Dedifferentiated amniotic fluid mesenchymal stem cell (primary cell): ENCODE measurements at regions not wholly inside any gene's neighbourhood (a gene's known extent, or its start where the extent isn't known, plus 50 kb on each side); places are given as distances from the start of the nearest gene placed in this dataset.

Experiments used
- DNase-seq: peaks from one replicate; pipeline ENCODE4 v3.0.0-alpha.2; 2016; ENCODE audit errors: extremely low spot score

- no peak for DNase-seq
Observed at GRCh38 chr1:200354243-200354642, 55.6 kb downstream of the ZNF281 start.

DNA sequence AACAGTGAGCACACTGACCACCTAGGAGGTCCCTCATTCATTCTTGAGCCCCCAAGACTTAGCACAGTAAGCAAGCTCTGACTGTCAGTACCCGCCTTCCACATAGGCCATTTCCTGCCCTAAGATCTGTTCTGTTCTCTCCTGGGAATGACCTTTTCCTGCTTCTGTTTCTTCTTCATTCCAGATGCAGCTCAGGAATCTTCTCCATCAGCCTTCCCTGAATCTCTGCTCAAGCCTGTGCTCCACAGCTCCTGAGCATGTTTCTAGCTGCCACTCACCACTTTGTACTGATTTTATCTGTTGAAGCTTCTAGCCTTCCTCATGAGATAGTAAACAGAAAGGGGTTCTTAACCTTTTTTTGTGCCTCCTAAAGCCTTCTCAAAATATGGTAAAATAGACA is 56.6 kb downstream of the ZNF281 start:
- no peak for DNase-seq

DNA sequence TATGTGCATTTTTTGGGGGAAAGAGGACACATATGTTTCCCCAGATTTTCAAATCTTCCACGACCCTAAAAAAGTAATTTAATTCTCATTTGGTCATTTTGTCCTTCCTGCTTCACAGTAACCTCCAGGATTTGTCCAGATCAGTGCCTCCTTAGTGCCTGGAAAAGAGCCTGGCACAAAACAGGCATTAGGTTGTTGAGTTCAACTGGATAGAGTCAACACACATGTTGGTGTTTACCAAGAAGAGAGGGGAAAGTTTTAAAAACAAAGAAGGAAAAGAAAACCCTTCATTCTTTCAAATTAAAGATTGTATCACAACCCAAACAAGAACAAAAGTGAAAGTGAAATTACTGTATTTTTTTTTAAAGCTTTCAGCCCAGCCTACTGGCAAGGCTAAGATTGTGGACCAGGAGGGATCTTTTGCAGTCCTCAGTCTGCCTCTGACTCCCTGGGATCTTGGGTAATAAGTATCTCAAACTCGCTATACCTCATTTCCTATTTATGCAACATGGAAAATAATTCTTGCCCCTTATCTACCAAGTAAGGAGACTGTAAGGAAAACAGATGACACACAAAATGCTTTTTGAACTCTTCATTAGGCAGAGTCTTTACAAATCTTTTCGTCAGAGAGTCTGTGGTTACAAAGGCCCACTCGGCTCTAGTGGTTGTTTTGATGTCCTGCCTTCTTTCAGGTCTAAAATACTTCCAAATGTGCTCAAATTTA is 57.8 kb downstream of the ZNF281 start:
- DNase-seq: peak; percentile 86

- no peak for DNase-seq
Observed at GRCh38 chr1:200351425-200351824, 58.4 kb downstream of the ZNF281 start.

- no peak for DNase-seq
Observed at GRCh38 chr1:200346700-200347099, 63.1 kb downstream of the ZNF281 start.

GRCh38 chr1:200345520-200345919 is 64.3 kb downstream of the ZNF281 start:
- no peak for DNase-seq

GRCh38 chr1:200343874-200344273 is 66.0 kb downstream of the ZNF281 start:
- DNase-seq: no peak

DNA sequence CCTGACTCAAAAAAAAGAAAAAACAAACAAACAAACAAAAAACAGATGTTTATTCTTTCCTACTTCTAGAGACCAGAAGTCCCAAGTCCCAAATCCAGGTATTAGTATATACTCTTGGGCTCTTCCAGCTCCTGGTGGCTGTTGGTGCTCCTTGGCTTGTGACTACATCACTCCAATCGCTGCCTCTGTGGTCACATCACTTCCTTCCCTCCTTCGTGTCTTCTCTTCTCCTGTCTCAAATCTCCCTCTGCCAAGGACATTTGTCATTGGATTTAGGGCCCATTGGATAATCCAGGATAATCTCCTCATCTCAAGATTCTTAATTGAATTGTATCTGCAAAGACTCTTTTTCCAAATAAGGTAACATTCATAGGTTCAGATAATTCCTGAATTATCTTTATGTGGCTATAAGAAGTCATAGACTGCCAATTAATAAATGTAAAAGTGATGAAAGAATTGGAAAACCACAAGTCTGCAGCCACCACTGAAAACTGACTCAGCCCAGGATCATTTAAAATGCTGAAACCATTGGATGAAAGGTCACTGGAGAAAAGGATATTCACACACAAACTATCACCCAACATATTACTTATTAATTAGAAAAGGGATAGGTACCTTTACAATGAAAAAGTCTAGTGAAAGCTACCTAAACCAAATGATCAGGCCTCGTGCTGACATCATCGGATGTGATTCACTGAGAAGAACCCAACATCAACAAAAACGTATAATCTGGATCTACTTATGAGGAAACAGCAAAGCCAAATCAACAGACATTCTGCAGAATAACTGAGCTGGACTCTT is 67.1 kb downstream of the ZNF281 start:
- DNase-seq: no peak

GRCh38 chr1:200338451-200338850 is 71.4 kb downstream of the ZNF281 start:
- no peak for DNase-seq

DNA sequence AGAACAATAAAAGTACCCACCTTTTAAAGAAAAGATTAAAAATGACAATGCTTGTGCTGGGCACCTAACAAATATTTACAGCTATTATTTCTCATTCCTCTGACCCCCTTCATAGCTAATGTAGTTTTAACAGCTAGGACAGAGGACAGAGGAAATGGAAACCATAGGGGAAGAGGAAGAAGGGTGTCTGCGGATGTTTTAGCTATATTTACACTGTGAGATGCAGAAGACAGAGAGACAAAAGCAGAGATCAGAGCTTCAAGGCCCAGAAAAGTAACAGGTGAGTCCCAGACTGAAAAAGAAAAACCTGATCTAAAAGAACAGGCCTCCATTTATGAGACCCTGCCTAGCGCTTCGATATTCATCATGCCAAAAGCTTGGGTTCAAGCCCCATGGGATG is 72.0 kb downstream of the ZNF281 start:
- DNase-seq: no peak

- no peak for DNase-seq
Observed at GRCh38 chr1:200337410-200337809, 72.4 kb downstream of the ZNF281 start.

DNA sequence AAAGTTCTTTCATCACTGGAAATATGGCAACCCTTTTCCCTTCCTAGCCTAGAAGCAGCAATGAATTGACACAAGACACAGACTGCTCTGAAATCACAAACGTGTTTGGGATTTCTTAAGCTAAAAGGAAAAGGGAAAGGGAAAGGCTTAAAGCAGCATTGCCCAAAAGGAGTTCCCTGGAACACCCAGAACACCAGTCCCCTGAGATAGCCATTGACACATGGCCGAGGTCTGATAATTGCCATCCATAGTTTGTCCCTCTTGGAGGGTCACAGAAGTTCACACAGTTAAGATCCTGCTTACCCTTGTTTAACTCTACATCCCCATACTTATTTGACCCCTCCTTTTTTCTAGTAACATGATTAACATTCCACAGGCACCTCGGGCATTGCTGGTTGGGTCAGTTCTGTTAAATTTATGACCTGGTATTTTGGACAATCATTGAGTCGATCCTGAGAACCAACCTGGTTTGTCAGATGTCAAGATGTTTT is 72.9 kb downstream of the ZNF281 start:
- no peak for DNase-seq

DNA sequence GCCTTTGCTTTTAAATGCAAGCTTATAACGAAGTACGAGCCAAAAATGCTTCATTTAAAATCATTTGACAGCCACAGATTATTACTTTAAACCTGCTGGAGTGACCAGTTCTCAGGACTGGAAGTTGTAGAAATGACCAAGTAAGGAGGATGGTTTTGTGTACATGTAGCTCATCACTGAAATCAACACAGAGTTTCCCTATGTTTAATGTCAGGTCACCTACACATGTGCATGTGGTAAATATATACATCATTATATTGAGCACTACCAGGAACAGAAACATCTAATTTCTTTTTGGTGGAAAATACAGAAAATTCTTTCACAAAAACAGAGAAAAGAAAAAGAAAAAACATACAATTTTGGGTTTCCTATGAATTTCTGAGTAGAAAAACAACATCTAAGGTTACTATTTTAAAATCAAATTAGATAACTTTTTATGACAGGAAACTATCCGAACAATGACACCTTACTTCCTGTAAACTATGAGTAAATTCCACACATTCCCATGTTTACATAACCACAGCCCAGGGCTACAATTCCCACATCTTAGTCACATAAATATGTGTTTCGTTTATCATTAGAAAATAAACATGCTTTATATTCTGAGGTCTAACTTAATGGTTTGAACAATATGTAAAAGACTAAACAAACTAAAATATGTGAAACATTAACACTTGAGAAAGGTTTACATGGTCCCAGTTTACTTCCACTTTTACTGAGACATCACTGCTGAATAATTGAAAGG is 73.6 kb downstream of the ZNF281 start:
- DNase-seq: no peak

GRCh38 chr1:200334661-200335256 is 75.1 kb downstream of the ZNF281 start:
- no peak for DNase-seq

DNA sequence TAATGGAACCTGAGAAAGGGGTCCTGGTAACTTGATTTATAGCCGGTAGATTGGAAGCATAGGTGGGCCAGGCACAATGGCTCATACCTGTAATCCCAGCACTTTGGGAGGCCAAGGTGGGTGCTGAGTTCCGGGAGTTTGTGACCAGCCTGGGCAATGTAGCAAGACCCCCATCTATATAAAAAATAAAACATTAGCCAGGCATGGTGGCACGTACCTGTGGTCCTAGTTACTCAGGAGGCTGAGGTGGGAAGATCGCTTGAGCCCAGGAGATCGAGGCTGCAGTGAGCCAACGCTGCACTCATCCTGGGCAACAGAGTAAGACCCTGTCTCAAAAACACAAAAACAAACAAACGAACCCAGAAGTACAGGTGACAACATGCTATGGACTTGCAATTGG is 76.5 kb downstream of the ZNF281 start:
- no peak for DNase-seq

DNA sequence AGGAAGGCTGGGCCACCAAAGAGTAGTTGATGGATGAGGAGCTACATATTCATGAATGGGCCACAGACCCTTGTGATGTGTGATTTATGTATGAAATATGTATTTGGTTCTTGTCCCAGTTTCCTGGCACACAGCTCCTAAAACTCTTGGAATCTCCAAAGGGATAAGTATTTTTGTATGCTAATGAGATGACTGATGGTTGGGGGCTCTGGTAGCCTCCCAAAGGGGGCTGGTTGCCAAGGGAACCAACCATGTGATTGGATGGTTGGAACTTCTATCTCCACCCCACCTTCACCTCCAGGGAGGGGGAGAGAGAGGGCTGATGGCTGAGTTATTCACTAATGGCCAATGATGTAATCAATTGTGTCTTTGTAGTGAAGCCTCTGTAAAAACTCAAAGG is 77.1 kb downstream of the ZNF281 start:
- DNase-seq: no peak

DNA sequence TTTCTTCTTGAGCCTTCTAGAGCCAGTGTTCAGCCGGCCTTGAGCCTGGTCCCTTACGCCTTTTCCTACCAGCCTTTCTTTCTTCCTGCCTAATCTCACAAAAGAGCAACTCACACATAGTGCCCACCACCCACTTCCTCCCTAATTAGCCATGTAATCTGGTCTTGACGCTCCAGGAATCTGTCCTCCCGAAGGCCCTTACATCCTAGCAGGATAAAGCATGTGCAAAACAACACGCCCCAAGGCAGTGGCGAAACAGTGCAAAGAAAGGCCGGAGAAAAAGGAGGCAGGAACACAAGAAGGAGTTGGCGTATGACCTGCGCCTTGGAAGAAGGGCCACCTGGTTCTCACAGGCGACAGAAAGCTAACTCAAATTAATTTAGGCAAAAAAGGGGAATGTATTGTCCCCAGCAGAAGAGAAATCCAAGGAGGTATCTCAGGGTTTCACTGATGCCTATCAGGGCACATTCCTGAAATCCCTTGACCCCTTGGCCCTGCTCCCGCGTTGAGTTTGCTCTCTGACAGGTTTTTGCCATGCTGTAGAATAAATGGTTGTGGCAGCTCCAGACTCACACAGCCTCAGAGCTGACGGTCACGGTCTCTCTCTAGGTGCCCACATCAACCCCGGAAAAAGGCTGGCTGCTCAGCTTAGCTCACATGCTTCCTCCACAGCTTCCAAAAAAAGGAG is 79.0 kb downstream of the ZNF281 start:
- no peak for DNase-seq

- DNase-seq: no peak
Observed at GRCh38 chr1:200329208-200329882, 80.5 kb downstream of the ZNF281 start.

GRCh38 chr1:200328379-200328778 is 81.5 kb downstream of the ZNF281 start:
- DNase-seq: no peak

DNA sequence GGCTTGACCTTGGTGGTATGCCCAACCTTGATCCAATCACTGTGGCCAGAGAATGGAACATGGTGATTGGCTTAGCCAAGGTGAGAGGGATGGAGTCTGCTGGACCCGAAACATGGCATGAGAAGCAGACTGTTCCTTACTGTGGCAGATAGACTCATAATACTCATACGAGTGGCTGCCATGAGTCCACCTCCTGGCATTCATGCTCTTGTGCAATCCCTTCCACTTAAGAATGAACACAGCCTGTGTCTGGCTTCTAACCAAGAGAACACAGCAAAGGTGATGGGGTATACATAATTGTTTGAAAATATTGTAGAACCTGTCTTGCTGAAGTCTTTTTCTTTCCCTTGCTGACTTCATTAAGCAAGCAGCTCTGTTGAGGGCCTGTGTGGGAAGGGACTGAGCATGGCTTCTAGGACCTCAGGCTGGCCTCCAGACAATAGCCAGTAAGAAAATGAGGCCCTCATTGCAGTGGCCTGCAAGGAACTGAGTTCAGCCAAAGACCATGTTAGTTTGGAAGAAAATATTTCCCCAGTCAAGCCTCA is 85.9 kb downstream of the ZNF281 start:
- no peak for DNase-seq

DNA sequence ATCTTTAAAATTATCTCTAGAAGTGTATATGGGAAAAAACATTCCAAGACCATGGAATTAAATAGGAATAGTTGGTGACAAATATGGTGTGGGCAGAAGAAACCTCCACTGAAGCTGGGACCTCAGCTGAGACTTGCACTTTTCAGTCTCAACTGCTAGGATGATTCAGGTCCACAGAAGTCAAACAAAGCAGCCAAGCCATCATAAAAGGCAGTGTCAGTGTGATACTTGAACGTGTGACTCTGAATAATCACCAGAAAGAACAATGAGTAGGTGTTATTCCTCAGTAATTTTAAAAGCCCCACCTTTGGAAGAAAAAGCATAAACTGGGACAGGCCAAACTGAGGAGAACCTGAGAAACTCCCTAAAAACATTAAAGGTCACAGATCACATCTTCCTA is 90.7 kb downstream of the ZNF281 start:
- DNase-seq: no peak
